ENCODE measurements at regions not wholly inside any gene's neighbourhood (a gene's known extent, or its start where the extent isn't known, plus 50 kb on each side); places are given as distances from the start of the nearest gene placed in this dataset.

- no peak for TF ChIP-seq CTCF (IDR thresholded peaks at IDR 0.05)
- no peak for TF ChIP-seq POLR2AphosphoS5 (IDR thresholded peaks at IDR 0.05; ENCODE audit: insufficient read depth in 1 of 2, low read depth in 1 of 2)
- no peak for TF ChIP-seq POLR2A (IDR thresholded peaks at IDR 0.05)
Measured at GRCh38 chr15:38625886-38626285, 61.3 kb upstream of the RASGRP1 start.

Data from vagina (tissue), 2 donors.